HEK293 (cell line): ENCODE measurements at regions not wholly inside any gene's neighbourhood (a gene's known extent, or its start where the extent isn't known, plus 50 kb on each side); places are given as distances from the start of the nearest gene placed in this dataset.

Source experiments
- CTCF ChIA-PET: fragments of 350-600 bp; formaldehyde crosslinking; extraction: SDS; loops from one replicate; lab custom pipeline; 2021; ENCODE audit warnings: antibody characterized with exemption; lab: Yijun Ruan, JAX
- POLR2A ChIA-PET: fragments of 300-600 bp; formaldehyde crosslinking; extraction: SDS; loops from one replicate; lab custom pipeline; 2020; ENCODE audit warnings: antibody characterized with exemption, inconsistent platforms; lab: Yijun Ruan, JAX
- H3K27ac ChIP-seq: fragments of 200-500 bp; sonication (Bioruptor generic); 2 replicates; pipeline ENCODE4 v1.5.1; 2014; ENCODE audit warnings: low read depth, low read length, control low read depth, inconsistent platforms; ENCODE audit errors: extremely low read depth
- H3K36me3 ChIP-seq, 2 experiments: fragments of 200-500 bp in 1 of 2; sonication (Bioruptor generic) in 1 of 2; 1 replicate in 1 of 2; 2 replicates in 1 of 2; pipeline ENCODE4 v1.5.1; 2014 to 2017; ENCODE audit warnings: inconsistent platforms in 2 of 2, low read length in 2 of 2; ENCODE audit not compliant: control insufficient read depth in 2 of 2, insufficient read depth in 1 of 2
- H3K4me1 ChIP-seq: fragments of 200-500 bp; sonication (Bioruptor generic); 2 replicates; pipeline ENCODE4 v1.5.1; 2014; ENCODE audit warnings: mild to moderate bottlenecking, low read length, inconsistent platforms; ENCODE audit not compliant: control insufficient read depth, insufficient read depth
- H3K4me3 ChIP-seq: 2 replicates; pipeline ENCODE4 v1.5.1; 2011; ENCODE audit warnings: low read depth, mild to moderate bottlenecking, control low read depth, low read length, moderate library complexity
- H3K9me3 ChIP-seq: fragments of 200-500 bp; sonication (Bioruptor generic); 2 replicates; pipeline ENCODE4 v1.5.1; 2014; ENCODE audit warnings: low read depth, low read length, inconsistent platforms; ENCODE audit not compliant: control insufficient read depth, insufficient read depth
- KLF16 ChIP-seq: fragments of 450-650 bp; formaldehyde crosslinking; IDR thresholded peaks from 2 replicates; pipeline ENCODE4 v1.5.1; 2017; ENCODE audit warnings: missing biosample characterization, missing genetic modification characterization
- PRDM4 ChIP-seq: fragments of 450-650 bp; formaldehyde crosslinking; IDR thresholded peaks from 2 replicates; pipeline ENCODE4 v1.5.1; 2017; ENCODE audit warnings: missing biosample characterization, missing genetic modification characterization
- SCRT2 ChIP-seq: fragments of 450-650 bp; formaldehyde crosslinking; IDR thresholded peaks from 2 replicates; pipeline ENCODE4 v1.5.1; 2016; ENCODE audit warnings: missing biosample characterization, missing genetic modification characterization
- TRIM28 ChIP-seq: IDR thresholded peaks from 2 replicates; pipeline ENCODE4 v1.6.1; 2011; ENCODE audit warnings: low read length, control low read depth, borderline replicate concordance
- YY2 ChIP-seq: fragments of 450-650 bp; formaldehyde crosslinking; IDR thresholded peaks from 2 replicates; pipeline ENCODE4 v1.5.1; 2016; ENCODE audit warnings: missing biosample characterization, missing genetic modification characterization
- ZBTB11 ChIP-seq: fragments of 450-650 bp; formaldehyde crosslinking; conservative IDR thresholded peaks from 2 replicates; pipeline ENCODE4 v1.5.1; 2016; ENCODE audit warnings: low read depth, missing biosample characterization, missing genetic modification characterization
- ZNF114 ChIP-seq: fragments of 450-650 bp; formaldehyde crosslinking; IDR thresholded peaks from 2 replicates; pipeline ENCODE4 v1.5.0; 2017; ENCODE audit warnings: missing biosample characterization, missing genetic modification characterization
- ZNF19 ChIP-seq: fragments of 450-650 bp; formaldehyde crosslinking; IDR thresholded peaks from 2 replicates; pipeline ENCODE4; 2016; ENCODE audit warnings: missing biosample characterization, missing genetic modification characterization, low read depth
- ZNF449 ChIP-seq: fragments of 450-650 bp; formaldehyde crosslinking; IDR thresholded peaks from 2 replicates; pipeline ENCODE4 v1.5.1; 2017; ENCODE audit warnings: missing biosample characterization, mild to moderate bottlenecking, missing genetic modification characterization, moderate library complexity
- ZNF510 ChIP-seq: fragments of 450-650 bp; formaldehyde crosslinking; IDR thresholded peaks from 2 replicates; pipeline ENCODE4 v1.5.1; 2018; ENCODE audit warnings: mild to moderate bottlenecking, missing genetic modification characterization, missing biosample characterization; ENCODE audit not compliant: insufficient replicate concordance
- ZNF521 ChIP-seq: fragments of 450-650 bp; formaldehyde crosslinking; IDR thresholded peaks from 2 replicates; pipeline ENCODE4 v1.5.1; 2017; ENCODE audit warnings: missing biosample characterization, mild to moderate bottlenecking, missing genetic modification characterization
- ZNF548 ChIP-seq: fragments of 450-650 bp; formaldehyde crosslinking; IDR thresholded peaks from 2 replicates; pipeline ENCODE4 v1.5.1; 2016; ENCODE audit warnings: missing biosample characterization, missing genetic modification characterization
- ZNF558 ChIP-seq: fragments of 450-650 bp; formaldehyde crosslinking; IDR thresholded peaks from 2 replicates; pipeline ENCODE4 v1.5.1; 2016; ENCODE audit warnings: missing biosample characterization, missing genetic modification characterization
- ZNF658 ChIP-seq: fragments of 450-650 bp; formaldehyde crosslinking; IDR thresholded peaks from 2 replicates; pipeline ENCODE4; 2016; ENCODE audit warnings: missing biosample characterization, missing genetic modification characterization
- ZSCAN18 ChIP-seq: fragments of 450-650 bp; formaldehyde crosslinking; IDR thresholded peaks from 2 replicates; pipeline ENCODE4 v1.5.1; 2016; ENCODE audit warnings: missing biosample characterization, missing genetic modification characterization
- TF ChIP-seq, protein P1 (sequence below): fragments of 450-650 bp; formaldehyde crosslinking; IDR thresholded peaks from 2 replicates; pipeline ENCODE4 v1.5.1; 2016; ENCODE audit warnings: missing biosample characterization, missing genetic modification characterization

GRCh38 chr9:81078555-81078954 lies 610.8 kb downstream of the TLE1 start:
- no peak overlapping the region for H3K4me3 ChIP-seq
- POLR2A ChIA-PET: no interaction called here
- TF ChIP-seq ZSCAN18 (tag by site-specific recombination) (no peak), ZNF558 (tag by site-specific recombination) (no peak), ZNF658 (no peak), ZNF114 (tag by site-specific recombination) (no peak), ZNF19 (tag by site-specific recombination) (no peak), PRDM4 (tag by site-specific recombination) (no peak), ZNF521 (no peak)
- TF ChIP-seq, all 188 proteins: peak for 0
- Histone ChIP-seq H3K9me3 (no peaks in the 10 kb centered on the region), H3K27ac (no peak overlapping the region), H3K36me3 (no peaks in the 10 kb centered on the region), H3K4me1 (no peaks in the 10 kb centered on the region; the same call in 1 of the 2 replicates)
- CTCF ChIA-PET: no interaction called here

GRCh38 chr9:81077572-81077971 lies 611.8 kb downstream of the TLE1 start:
- TF ChIP-seq YY2 (tag by site-specific recombination) (no peak), SCRT2 (no peak), TRIM28 (no peak), ZNF548 (tag by site-specific recombination) (no peak), ZBTB11 (no peak), PRDM4 (tag by site-specific recombination) (no peak), ZNF510 (no peak), KLF16 (tag by site-specific recombination) (no peak), ZNF449 (no peak)
- TF ChIP-seq, protein P1, sequence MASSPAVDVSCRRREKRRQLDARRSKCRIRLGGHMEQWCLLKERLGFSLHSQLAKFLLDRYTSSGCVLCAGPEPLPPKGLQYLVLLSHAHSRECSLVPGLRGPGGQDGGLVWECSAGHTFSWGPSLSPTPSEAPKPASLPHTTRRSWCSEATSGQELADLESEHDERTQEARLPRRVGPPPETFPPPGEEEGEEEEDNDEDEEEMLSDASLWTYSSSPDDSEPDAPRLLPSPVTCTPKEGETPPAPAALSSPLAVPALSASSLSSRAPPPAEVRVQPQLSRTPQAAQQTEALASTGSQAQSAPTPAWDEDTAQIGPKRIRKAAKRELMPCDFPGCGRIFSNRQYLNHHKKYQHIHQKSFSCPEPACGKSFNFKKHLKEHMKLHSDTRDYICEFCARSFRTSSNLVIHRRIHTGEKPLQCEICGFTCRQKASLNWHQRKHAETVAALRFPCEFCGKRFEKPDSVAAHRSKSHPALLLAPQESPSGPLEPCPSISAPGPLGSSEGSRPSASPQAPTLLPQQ: no peak
- ChIA-PET CTCF (no interaction called here), POLR2A (no interaction called here)
- no peak overlapping the region for H3K4me3 ChIP-seq
- H3K27ac ChIP-seq: no peak overlapping the region
- H3K4me1 ChIP-seq: no peaks in the 10 kb centered on the region
- no peaks in the 10 kb centered on the region for H3K36me3 ChIP-seq
- H3K9me3 ChIP-seq: no peaks in the 10 kb centered on the region
